Panc1 (cell line): ENCODE measurements at regions not wholly inside any gene's neighbourhood (a gene's known extent, or its start where the extent isn't known, plus 50 kb on each side); places are given as distances from the start of the nearest gene placed in this dataset.

Experiments
- ATAC-seq: fragments of 200-7000 bp; cut with Tn5 transposase; 2 replicates; pipeline ENCODE4 v1.9.1; 2020; ENCODE audit warnings: mild to moderate bottlenecking, moderate library complexity
- BruUV-seq: library from RNA; stranded (reverse); fragments of 400-500 nt; replicated peaks from 2 replicates; lab custom pipeline; 2021; lab: Mats Ljungman, UMichigan
- CTCF ChIA-PET: fragments of 300-600 bp; sonication (Branson Sonifier 250); formaldehyde crosslinking; loops from one replicate; lab custom pipeline; 2022; ENCODE audit warnings: antibody characterized with exemption; lab: Charles Lee
- POLR2A ChIA-PET: fragments of 300-600 bp; sonication (Branson Sonifier 250); formaldehyde crosslinking; loops from one replicate; lab custom pipeline; 2022; ENCODE audit warnings: antibody characterized with exemption; lab: Charles Lee
- DNase-seq: peaks from one replicate; pipeline ENCODE4 v3.0.0-alpha.2; 2010; ENCODE audit warnings: low read depth, low spot score
- H3K27ac ChIP-seq: 2 replicates; pipeline ENCODE4 v1.5.1; 2011; ENCODE audit warnings: mild to moderate bottlenecking, low read length, inconsistent platforms
- H3K27me3 ChIP-seq: fragments of 200-500 bp; sonication (Bioruptor generic); 2 replicates; pipeline ENCODE4 v1.6.0; 2014; ENCODE audit warnings: low read length, inconsistent platforms; ENCODE audit not compliant: control insufficient read depth, insufficient read depth
- H3K36me3 ChIP-seq: fragments of 200-500 bp; sonication (Bioruptor generic); 2 replicates; pipeline ENCODE4 v1.5.1; 2014; ENCODE audit warnings: inconsistent platforms, mild to moderate bottlenecking, low read length, moderate library complexity; ENCODE audit not compliant: control insufficient read depth, insufficient read depth
- H3K4me1 ChIP-seq: 2 replicates; pipeline ENCODE4 v1.5.1; 2011; ENCODE audit warnings: inconsistent platforms, mild to moderate bottlenecking, low read length, moderate library complexity; ENCODE audit not compliant: control insufficient read depth, insufficient read depth
- H3K4me3 ChIP-seq, 2 experiments: 2 replicates each; pipeline ENCODE4 v1.5.1; 2011 to 2012; ENCODE audit warnings: low read depth in 2 of 2, low read length in 2 of 2, mild to moderate bottlenecking in 2 of 2, inconsistent platforms in 1 of 2, moderate library complexity in 1 of 2
- H3K9me3 ChIP-seq: fragments of 200-500 bp; sonication (Bioruptor generic); 2 replicates; pipeline ENCODE4 v1.5.1; 2014; ENCODE audit warnings: low read depth, mild to moderate bottlenecking, inconsistent platforms, low read length, moderate library complexity; ENCODE audit not compliant: control insufficient read depth, insufficient read depth
- POLR2AphosphoS5 ChIP-seq: IDR thresholded peaks from 2 replicates; pipeline ENCODE4 v1.6.1; 2012; ENCODE audit warnings: mild to moderate bottlenecking, low read depth, low read length, moderate library complexity
- SIN3A ChIP-seq: IDR thresholded peaks from 2 replicates; pipeline ENCODE4 v1.6.1; 2012; ENCODE audit warnings: low read depth, mild to moderate bottlenecking, low read length, moderate library complexity, borderline replicate concordance; ENCODE audit not compliant: insufficient read depth
- TCF7L2 ChIP-seq: IDR thresholded peaks from 2 replicates; pipeline ENCODE4 v1.6.1; 2011; ENCODE audit warnings: mild to moderate bottlenecking, low read depth, low read length, inconsistent platforms
- in situ Hi-C: cut with HindIII; loops from 2 replicates; pipeline ENCODE4 v1.10.0; 2016; ENCODE audit warnings: low sequenced_read_pairs, low pct_unique_long_range_greater_than_20kb
- intact Hi-C: fragments of 100-400 bp; cut with micrococcal nuclease; formaldehyde crosslinking; loops from one replicate; pipeline ENCODE4 v1.10.0; 2022; ENCODE audit not compliant: unreplicated experiment
- TF ChIP-seq, protein P1 (sequence below): fragments of 450-650 bp; IDR thresholded peaks from 2 replicates; pipeline ENCODE4 v1.5.1; 2017; ENCODE audit warnings: mild to moderate bottlenecking
- TF ChIP-seq, protein P2 (sequence below), 2 experiments: IDR thresholded peaks; 2 replicates each; pipeline ENCODE4 v1.6.1; 2011 to 2012; ENCODE audit warnings: low read depth in 2 of 2, control low read depth in 1 of 2, low read length in 1 of 2, mild to moderate bottlenecking in 1 of 2, moderate library complexity in 1 of 2; ENCODE audit not compliant: insufficient read depth in 1 of 2

DNA sequence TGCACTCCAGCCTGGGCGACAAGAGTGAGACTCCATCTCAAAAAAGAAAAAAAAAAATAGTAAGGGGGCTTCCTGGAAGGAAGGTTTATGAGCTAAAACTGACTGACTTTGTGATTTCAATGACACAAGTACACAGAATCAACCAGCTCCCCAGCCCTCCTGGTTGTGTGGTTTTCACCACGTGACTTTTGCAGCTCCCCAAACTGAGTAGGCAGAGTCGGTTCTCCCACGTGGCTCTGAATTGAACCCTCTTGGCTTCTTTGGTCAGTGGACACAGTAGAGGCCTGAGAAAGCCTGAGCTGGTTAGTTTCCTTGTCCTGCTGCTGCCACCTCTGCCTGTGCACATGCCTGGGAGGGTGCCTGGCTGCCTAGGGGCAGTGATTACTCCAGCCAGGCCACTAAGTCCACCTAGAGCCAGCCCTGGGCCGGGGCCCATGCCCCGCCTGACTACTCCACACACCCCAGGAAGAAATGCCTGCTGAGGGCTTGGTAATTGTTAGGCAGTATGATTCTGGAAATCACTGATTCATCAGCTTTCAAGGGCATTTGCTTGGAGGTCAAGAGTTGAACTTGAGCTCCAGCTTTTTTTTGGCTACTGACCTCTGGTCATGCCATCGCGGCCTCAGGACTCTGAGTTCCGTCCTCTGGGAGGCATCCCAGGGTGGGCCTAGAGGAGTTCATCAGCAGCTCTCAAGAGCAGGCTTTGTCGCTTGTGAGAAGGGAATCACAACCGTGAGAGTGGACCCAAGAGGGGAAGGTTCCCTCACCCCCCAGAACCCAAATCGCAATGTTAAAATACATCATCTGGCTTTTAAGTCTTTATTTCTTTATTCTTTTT lies 431.9 kb upstream of the HS6ST1 start:
- 0 out of 2 replicates have a peak, but pooled peaks cover 3% of the 10 kb centered on the region for H3K4me1 ChIP-seq
- DNase-seq (no peak), ATAC-seq (no peak)
- peaks cover 12% of the 10 kb centered on the region; the same call in 1 of the 2 replicates for H3K27me3 ChIP-seq
- POLR2A ChIA-PET: interaction anchor here (0.7 kb wide), 1 partner anchor 52 kb away, joined by 4 read pairs; no protein-coding TSS in a partner anchor
- intact Hi-C loops: no loop called here
- no peak for TF ChIP-seq POLR2AphosphoS5
- TF ChIP-seq, protein P1, sequence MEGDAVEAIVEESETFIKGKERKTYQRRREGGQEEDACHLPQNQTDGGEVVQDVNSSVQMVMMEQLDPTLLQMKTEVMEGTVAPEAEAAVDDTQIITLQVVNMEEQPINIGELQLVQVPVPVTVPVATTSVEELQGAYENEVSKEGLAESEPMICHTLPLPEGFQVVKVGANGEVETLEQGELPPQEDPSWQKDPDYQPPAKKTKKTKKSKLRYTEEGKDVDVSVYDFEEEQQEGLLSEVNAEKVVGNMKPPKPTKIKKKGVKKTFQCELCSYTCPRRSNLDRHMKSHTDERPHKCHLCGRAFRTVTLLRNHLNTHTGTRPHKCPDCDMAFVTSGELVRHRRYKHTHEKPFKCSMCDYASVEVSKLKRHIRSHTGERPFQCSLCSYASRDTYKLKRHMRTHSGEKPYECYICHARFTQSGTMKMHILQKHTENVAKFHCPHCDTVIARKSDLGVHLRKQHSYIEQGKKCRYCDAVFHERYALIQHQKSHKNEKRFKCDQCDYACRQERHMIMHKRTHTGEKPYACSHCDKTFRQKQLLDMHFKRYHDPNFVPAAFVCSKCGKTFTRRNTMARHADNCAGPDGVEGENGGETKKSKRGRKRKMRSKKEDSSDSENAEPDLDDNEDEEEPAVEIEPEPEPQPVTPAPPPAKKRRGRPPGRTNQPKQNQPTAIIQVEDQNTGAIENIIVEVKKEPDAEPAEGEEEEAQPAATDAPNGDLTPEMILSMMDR: no peak
- no peak for TF ChIP-seq TCF7L2
- TF ChIP-seq, protein P2, sequence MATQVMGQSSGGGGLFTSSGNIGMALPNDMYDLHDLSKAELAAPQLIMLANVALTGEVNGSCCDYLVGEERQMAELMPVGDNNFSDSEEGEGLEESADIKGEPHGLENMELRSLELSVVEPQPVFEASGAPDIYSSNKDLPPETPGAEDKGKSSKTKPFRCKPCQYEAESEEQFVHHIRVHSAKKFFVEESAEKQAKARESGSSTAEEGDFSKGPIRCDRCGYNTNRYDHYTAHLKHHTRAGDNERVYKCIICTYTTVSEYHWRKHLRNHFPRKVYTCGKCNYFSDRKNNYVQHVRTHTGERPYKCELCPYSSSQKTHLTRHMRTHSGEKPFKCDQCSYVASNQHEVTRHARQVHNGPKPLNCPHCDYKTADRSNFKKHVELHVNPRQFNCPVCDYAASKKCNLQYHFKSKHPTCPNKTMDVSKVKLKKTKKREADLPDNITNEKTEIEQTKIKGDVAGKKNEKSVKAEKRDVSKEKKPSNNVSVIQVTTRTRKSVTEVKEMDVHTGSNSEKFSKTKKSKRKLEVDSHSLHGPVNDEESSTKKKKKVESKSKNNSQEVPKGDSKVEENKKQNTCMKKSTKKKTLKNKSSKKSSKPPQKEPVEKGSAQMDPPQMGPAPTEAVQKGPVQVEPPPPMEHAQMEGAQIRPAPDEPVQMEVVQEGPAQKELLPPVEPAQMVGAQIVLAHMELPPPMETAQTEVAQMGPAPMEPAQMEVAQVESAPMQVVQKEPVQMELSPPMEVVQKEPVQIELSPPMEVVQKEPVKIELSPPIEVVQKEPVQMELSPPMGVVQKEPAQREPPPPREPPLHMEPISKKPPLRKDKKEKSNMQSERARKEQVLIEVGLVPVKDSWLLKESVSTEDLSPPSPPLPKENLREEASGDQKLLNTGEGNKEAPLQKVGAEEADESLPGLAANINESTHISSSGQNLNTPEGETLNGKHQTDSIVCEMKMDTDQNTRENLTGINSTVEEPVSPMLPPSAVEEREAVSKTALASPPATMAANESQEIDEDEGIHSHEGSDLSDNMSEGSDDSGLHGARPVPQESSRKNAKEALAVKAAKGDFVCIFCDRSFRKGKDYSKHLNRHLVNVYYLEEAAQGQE (IDR thresholded peaks at IDR 0.05; ENCODE audit: insufficient read depth in 1 of 2, low read depth in 2 of 2, low read length in 1 of 2): no peak
- no peak for TF ChIP-seq SIN3A
- H3K36me3 ChIP-seq: no peaks in the 10 kb centered on the region
- CTCF ChIA-PET: interaction anchor here (0.9 kb wide), 1 partner anchor 1173 kb away, joined by 4 read pairs; no protein-coding TSS in a partner anchor
- BruUV-seq: no TSS peak
- H3K4me3 ChIP-seq: no peak overlapping the region
- no peaks in the 10 kb centered on the region for H3K9me3 ChIP-seq
- no peak overlapping the region for H3K27ac ChIP-seq
- in situ Hi-C loops: no loop called here

DNA sequence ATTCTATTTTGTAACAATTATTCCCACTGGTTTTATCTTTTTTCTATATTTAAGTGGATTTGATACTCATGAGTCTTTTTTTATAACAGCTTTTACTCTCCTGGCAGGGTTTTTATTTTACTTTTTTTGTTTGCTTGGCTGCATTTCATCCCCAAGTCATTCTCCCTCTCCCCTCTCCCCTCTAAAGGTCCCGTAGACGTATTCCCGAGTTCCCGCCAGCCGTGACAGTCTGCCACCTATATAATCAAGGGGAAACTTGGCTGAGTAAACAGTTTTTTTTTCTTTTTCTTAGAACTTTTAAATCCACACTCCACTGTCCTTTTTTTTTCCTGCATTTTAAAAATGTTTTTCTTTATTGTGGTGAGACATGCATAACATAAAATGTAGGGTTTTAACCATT lies 433.1 kb upstream of the HS6ST1 start:
- ChIA-PET POLR2A (no interaction called here), CTCF (no interaction called here)
- Histone ChIP-seq H3K4me3 (no peak overlapping the region), H3K27me3 (peaks cover 4% of the 10 kb centered on the region; the same call in 1 of the 2 replicates), H3K27ac (no peak overlapping the region), H3K36me3 (no peaks in the 10 kb centered on the region), H3K4me1 (0 out of 2 replicates have a peak, but pooled peaks cover 3% of the 10 kb centered on the region), H3K9me3 (no peaks in the 10 kb centered on the region)
- TF ChIP-seq, protein P1: no peak
- TF ChIP-seq POLR2AphosphoS5: no peak
- TF ChIP-seq, protein P2 (IDR thresholded peaks at IDR 0.05; ENCODE audit: insufficient read depth in 1 of 2, low read depth in 2 of 2, low read length in 1 of 2): no peak
- TF ChIP-seq SIN3A: no peak
- TF ChIP-seq TCF7L2: no peak
- in situ Hi-C loops (no loop called here), intact Hi-C loops (no loop called here)
- ATAC-seq (no peak), DNase-seq (no peak)
- no TSS peak for BruUV-seq
